ENCODE measurements at regions not wholly inside any gene's neighbourhood (a gene's known extent, or its start where the extent isn't known, plus 50 kb on each side); places are given as distances from the start of the nearest gene placed in this dataset.

DNA sequence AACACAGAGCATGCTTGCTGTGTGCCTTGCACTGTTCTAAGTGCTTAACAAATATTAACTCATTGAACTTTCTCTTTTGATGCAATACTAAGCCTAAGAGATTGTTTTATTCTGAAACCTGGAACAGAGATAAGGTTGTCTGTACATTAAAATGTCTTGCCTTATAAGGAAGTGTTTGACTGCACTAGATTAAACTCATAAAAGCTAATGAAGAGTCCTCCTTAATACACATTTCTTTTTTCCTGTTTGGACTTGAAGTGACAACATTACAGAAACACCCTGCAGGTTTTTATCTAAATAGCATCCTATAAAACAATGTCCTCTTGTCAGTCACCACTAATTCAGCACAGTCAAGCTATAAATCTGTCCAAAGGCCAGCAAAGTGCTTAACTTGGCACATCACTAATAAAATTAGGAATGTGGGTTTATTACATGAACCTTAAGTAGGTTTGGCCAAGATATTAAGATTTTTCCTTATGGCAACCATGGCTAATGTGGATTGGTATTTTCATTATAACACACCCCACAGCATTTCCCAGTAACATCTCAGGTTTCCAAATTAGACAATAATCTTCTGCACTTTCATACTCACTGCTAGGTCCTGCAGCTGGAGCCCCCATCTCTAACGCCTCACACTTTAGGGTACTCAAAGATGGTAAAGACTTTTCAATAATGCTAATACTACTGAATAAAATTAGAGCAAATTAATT lies 389.7 kb downstream of the LMO4 start:
- TF ChIP-seq CTCF (IDR thresholded peaks at IDR 0.05): no peak
- no peak for TF ChIP-seq POLR2A (IDR thresholded peaks at IDR 0.05)

Data from lower leg skin (tissue), 3 donors.